Astrocyte (in vitro differentiated cells and primary cell): ENCODE measurements at regions not wholly inside any gene's neighbourhood (a gene's known extent, or its start where the extent isn't known, plus 50 kb on each side); places are given as distances from the start of the nearest gene placed in this dataset.

Experiments
- CTCF ChIP-seq: IDR thresholded peaks from 2 replicates; pipeline ENCODE4 v1.5.1; 2011; ENCODE audit warnings: low read depth, mild to moderate bottlenecking, inconsistent platforms, low read length, moderate library complexity; ENCODE audit not compliant: insufficient read depth
- EZH2 ChIP-seq: IDR thresholded peaks from 2 replicates; pipeline ENCODE4 v1.6.1; 2012; ENCODE audit warnings: mild to moderate bottlenecking, low read length, inconsistent platforms; ENCODE audit not compliant: insufficient read depth

- TF ChIP-seq CTCF (no peak), EZH2 (no peak)
Observed at GRCh38 chrX:139267851-139268250, 262.7 kb upstream of the F9 start.
